GM10266 (cell line): ENCODE measurements at regions not wholly inside any gene's neighbourhood (a gene's known extent, or its start where the extent isn't known, plus 50 kb on each side); places are given as distances from the start of the nearest gene placed in this dataset.

Experiments used
- DNase-seq: peaks from one replicate; pipeline ENCODE4 v3.0.0; 2012; ENCODE audit errors: extremely low spot score
- CTCF ChIP-seq: IDR thresholded peaks from 2 replicates; pipeline ENCODE4 v1.5.1; 2012; ENCODE audit warnings: mild to moderate bottlenecking, low read depth; ENCODE audit not compliant: control insufficient read depth, insufficient read depth; ENCODE audit errors: missing control alignments

GRCh38 chr15:87420017-87420416 lies 836.5 kb downstream of the NTRK3 start:
- no peak for TF ChIP-seq CTCF
- no peak for DNase-seq

DNA sequence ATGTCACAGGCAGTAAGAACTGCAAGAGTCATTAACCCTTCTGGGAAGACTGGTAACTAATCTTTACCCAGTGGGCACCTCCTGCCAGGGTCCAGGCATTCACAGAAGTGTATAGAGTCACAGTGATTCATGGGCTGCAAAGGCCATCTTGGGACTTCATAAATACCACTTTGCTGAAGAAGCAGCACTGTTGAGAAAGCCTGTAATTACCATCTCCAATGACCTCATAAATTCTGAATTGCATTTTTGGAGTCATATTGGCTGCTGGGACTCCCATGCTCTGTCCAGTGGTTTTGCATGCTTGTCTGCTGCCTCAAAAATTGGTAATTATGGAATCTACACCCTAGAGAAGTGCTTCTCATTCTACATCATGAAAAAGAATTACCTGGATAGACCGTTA lies 837.2 kb downstream of the NTRK3 start:
- no peak for TF ChIP-seq CTCF
- DNase-seq = no peak

- DNase-seq = no peak
- no peak for TF ChIP-seq CTCF
Measured at GRCh38 chr15:87416591-87417257, 839.8 kb downstream of the NTRK3 start.

DNA sequence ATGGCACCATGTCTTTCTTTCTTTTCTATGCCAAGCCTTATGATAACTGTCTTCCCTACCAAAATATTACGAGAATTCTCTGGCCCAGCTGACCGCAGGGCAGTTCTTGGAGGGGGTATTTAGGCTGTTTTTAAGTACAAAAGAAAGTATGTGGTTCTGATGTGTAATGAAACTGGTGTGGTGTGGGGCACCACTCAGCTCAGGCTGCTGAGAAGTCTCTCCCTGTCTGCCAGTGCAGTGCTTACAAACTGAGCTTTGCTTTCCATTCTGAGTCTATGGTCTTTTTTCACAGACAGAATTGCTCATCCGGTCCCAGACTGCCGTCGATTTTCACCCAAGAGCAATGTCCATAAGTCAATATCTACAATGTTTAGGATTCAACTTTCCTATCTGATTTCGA lies 847.6 kb downstream of the NTRK3 start:
- no peak for TF ChIP-seq CTCF
- no peak for DNase-seq

DNA sequence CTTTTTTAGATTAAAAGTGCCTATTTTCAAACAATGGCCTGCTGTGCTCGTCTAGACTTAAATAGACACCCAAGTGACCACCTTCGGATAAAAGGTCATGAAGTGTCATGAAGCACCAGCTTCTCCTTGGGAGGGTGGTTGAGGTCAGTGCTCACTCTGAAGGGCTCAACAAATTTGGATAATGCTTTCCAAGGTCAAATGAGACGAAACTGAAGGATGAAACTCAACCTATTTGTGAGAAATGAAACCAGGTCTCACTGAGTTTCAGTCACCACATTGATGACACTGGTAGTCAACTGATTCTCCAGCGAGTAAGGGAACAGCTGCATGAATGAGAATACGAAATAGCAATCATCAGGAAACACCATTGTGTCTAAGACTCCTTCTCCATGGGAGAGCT lies 852.6 kb downstream of the NTRK3 start:
- no peak for DNase-seq
- TF ChIP-seq CTCF = no peak

- DNase-seq = no peak
Measured at GRCh38 chr15:87401973-87402372, 854.6 kb downstream of the NTRK3 start.

DNA sequence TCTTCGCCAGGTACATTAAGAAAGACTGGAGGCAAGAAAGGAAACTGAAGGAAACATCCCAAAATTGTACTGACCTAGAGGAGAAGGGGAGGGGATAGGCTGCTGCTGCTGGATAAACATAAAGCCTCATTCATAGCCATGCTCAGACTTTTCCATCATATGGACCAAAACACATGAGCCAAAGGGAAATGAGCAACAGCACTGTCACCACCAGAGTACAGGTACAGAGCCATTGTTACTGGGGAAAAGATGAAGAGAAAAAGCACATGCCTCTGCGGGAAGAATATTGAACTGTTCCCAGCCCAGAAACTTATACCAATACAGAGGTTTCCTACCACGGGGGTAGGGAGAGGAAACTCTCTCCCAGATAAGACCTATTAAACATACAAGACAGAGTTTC lies 861.9 kb downstream of the NTRK3 start:
- DNase-seq = no peak
- no peak for TF ChIP-seq CTCF

More at GRCh38 chr15:87401973-87402372, 854.6 kb downstream of the NTRK3 start:
- no peak for TF ChIP-seq CTCF
